Loucy (cell line): ENCODE measurements at regions not wholly inside any gene's neighbourhood (a gene's known extent, or its start where the extent isn't known, plus 50 kb on each side); places are given as distances from the start of the nearest gene placed in this dataset.

Experiments used
- CTCF ChIP-seq: fragments of 200-600 bp; sonication (generic); conservative IDR thresholded peaks from 2 replicates; pipeline ENCODE4 v1.5.1; 2014; ENCODE audit warnings: mild to moderate bottlenecking, antibody characterized with exemption, low read length
- EZH2phosphoT487 ChIP-seq: fragments of 200-600 bp; IDR thresholded peaks from 2 replicates; pipeline ENCODE4 v1.6.1; 2018; ENCODE audit warnings: antibody characterized with exemption, mild to moderate bottlenecking, moderate library complexity, borderline replicate concordance

- TF ChIP-seq CTCF, result no peak
- TF ChIP-seq EZH2phosphoT487, result no peak
These were observed 53.7 kb upstream of the AHR start for GRCh38 chr7:17244786-17245185.
